GM23248 (cell line): ENCODE measurements at regions not wholly inside any gene's neighbourhood (a gene's known extent, or its start where the extent isn't known, plus 50 kb on each side); places are given as distances from the start of the nearest gene placed in this dataset.

Experiments used
- DNase-seq: peaks from one replicate; pipeline ENCODE4 v3.0.0-alpha.2; 2015
- H2AFZ ChIP-seq: fragments of 200-600 bp; sonication (generic); 2 replicates; pipeline ENCODE4 v1.6.1; 2016; ENCODE audit warnings: antibody characterized with exemption
- H3F3A ChIP-seq: fragments of 200-600 bp; sonication (generic); 2 replicates; pipeline ENCODE4 v1.6.1; 2016; ENCODE audit warnings: mild to moderate bottlenecking, antibody characterized with exemption, mixed run types; ENCODE audit not compliant: insufficient read depth
- H3K27ac ChIP-seq: fragments of 200-600 bp; sonication (generic); 2 replicates; pipeline ENCODE4 v1.5.1; 2016; ENCODE audit warnings: mild to moderate bottlenecking
- H3K27me3 ChIP-seq: fragments of 200-600 bp; sonication (generic); replicated peaks from 2 replicates; pipeline ENCODE4 v1.6.1; 2016; ENCODE audit warnings: mild to moderate bottlenecking; ENCODE audit not compliant: insufficient read depth
- H3K36me3 ChIP-seq: fragments of 200-600 bp; sonication (generic); 2 replicates; pipeline ENCODE4 v1.6.1; 2016; ENCODE audit warnings: low read depth, mild to moderate bottlenecking
- H3K4me1 ChIP-seq: fragments of 200-600 bp; sonication (generic); 2 replicates; pipeline ENCODE4 v1.6.1; 2016; ENCODE audit warnings: mild to moderate bottlenecking; ENCODE audit not compliant: insufficient read depth
- H3K4me2 ChIP-seq: fragments of 200-600 bp; sonication (generic); one replicate; pipeline ENCODE4 v1.6.1; 2016; ENCODE audit warnings: mild to moderate bottlenecking; ENCODE audit not compliant: unreplicated experiment
- H3K4me3 ChIP-seq: fragments of 200-600 bp; sonication (generic); 2 replicates; pipeline ENCODE4 v1.5.1; 2016; ENCODE audit warnings: mild to moderate bottlenecking
- H3K79me2 ChIP-seq: fragments of 200-600 bp; sonication (generic); 2 replicates; pipeline ENCODE4 v1.6.1; 2016; ENCODE audit warnings: mild to moderate bottlenecking; ENCODE audit not compliant: insufficient read depth
- H3K9ac ChIP-seq: fragments of 200-600 bp; sonication (generic); 2 replicates; pipeline ENCODE4 v1.6.1; 2016; ENCODE audit warnings: mild to moderate bottlenecking
- H3K9me2 ChIP-seq: fragments of 200-600 bp; sonication (generic); 2 replicates; pipeline ENCODE4 v1.6.1; 2016; ENCODE audit warnings: mixed run types, mild to moderate bottlenecking, moderate library complexity; ENCODE audit not compliant: insufficient read depth
- H3K9me3 ChIP-seq: fragments of 200-600 bp; sonication (generic); one replicate; pipeline ENCODE4 v1.6.1; 2017; ENCODE audit warnings: low read depth
- H4K20me1 ChIP-seq: fragments of 200-600 bp; sonication (generic); 2 replicates; pipeline ENCODE4 v1.6.0; 2016; ENCODE audit not compliant: insufficient read depth
- EZH2 ChIP-seq: fragments of 200-600 bp; sonication (generic); IDR thresholded peaks from 2 replicates; pipeline ENCODE4 v1.6.1; 2018; ENCODE audit warnings: antibody characterized with exemption, mild to moderate bottlenecking; ENCODE audit not compliant: insufficient read depth, poor library complexity, severe bottlenecking
- EZH2phosphoT487 ChIP-seq: fragments of 200-600 bp; sonication (generic); IDR thresholded peaks from 2 replicates; pipeline ENCODE4 v1.6.1; 2018; ENCODE audit warnings: antibody characterized with exemption, moderate library complexity, mild to moderate bottlenecking, low read depth; ENCODE audit not compliant: insufficient read depth
- WGBS, 2 experiments: methylation state at CpG; one replicate each; pipeline ENCODE4 v1.1.6; 2015 to 2017; ENCODE audit warnings: low lambda C conversion rate in 2 of 2, low coverage in 1 of 2; ENCODE audit errors: missing lambda C conversion rate in 2 of 2; 5-methylcytosine and 5-hydroxymethylcytosine counted together
- in situ Hi-C: fragments of 300-500 bp; cut with MboI; formaldehyde crosslinking; loops from 2 replicates; pipeline ENCODE4 v1.15.0; 2020

GRCh38 chr1:19014765-19015164 lies 58.3 kb upstream of the IFFO2 start:
- no peaks in the 10 kb centered on the region for H3K9me2 ChIP-seq
- no peak overlapping the region for H2AFZ ChIP-seq
- WGBS, 2 experiments = 90 to 93% methylated on average over 7 of the region's 7 CpGs

GRCh38 chr1:19013826-19014548 lies 57.5 kb upstream of the IFFO2 start:
- Histone ChIP-seq H3K9ac (no peak overlapping the region), H3K4me1 (peaks cover 38% of the 10 kb centered on the region), H3K27ac (no peak overlapping the region), H3K27me3 (no peaks in the 10 kb centered on the region), H3K9me3 (no peaks in the 10 kb centered on the region), H2AFZ (no peak overlapping the region), H3K4me2 (no peak overlapping the region), H3K36me3 (no peaks in the 10 kb centered on the region), H3F3A (peaks cover 36% of the 10 kb centered on the region), H3K9me2 (no peaks in the 10 kb centered on the region), H4K20me1 (no peaks in the 10 kb centered on the region), H3K79me2 (no peaks in the 10 kb centered on the region), H3K4me3 (no peak overlapping the region)
- in situ Hi-C loops = no loop called here
- no peak for TF ChIP-seq EZH2phosphoT487
- no peak for TF ChIP-seq EZH2
- no peak for DNase-seq
- WGBS, 2 experiments = 93 to 95% methylated on average over 16 of the region's 16 CpGs

More at GRCh38 chr1:19014765-19015164, 58.3 kb upstream of the IFFO2 start:
- Histone ChIP-seq H3K79me2 (no peaks in the 10 kb centered on the region), H4K20me1 (no peaks in the 10 kb centered on the region), H3K9ac (no peak overlapping the region), H3K9me3 (no peaks in the 10 kb centered on the region), H3K27ac (no peak overlapping the region), H3K36me3 (no peaks in the 10 kb centered on the region), H3K4me1 (peaks cover 30% of the 10 kb centered on the region), H3K4me2 (no peak overlapping the region), H3K4me3 (no peak overlapping the region), H3F3A (peaks cover 31% of the 10 kb centered on the region), H3K27me3 (no peaks in the 10 kb centered on the region)
- TF ChIP-seq EZH2 = no peak
- no peak for TF ChIP-seq EZH2phosphoT487
- in situ Hi-C loops = no loop called here
- no peak for DNase-seq

- no peaks in the 10 kb centered on the region for H3K9me2 ChIP-seq
- no peaks in the 10 kb centered on the region for H3K36me3 ChIP-seq
- peak overlapping the region; percentile 38 for H3K4me2 ChIP-seq
- peaks cover 36% of the 10 kb centered on the region for H3F3A ChIP-seq
- H3K79me2 ChIP-seq = no peaks in the 10 kb centered on the region
- H3K9ac ChIP-seq = peak overlapping the region; percentile 16; the same call in 1 of the 2 replicates
- no peaks in the 10 kb centered on the region for H3K9me3 ChIP-seq
- no peak for TF ChIP-seq EZH2
- TF ChIP-seq EZH2phosphoT487 = no peak
- no peaks in the 10 kb centered on the region for H4K20me1 ChIP-seq
- peaks cover 38% of the 10 kb centered on the region for H3K4me1 ChIP-seq
- no peak overlapping the region for H3K4me3 ChIP-seq
- DNase-seq = no peak
- in situ Hi-C loops = no loop called here
- H3K27ac ChIP-seq = peak overlapping the region; percentile 52
- H3K27me3 ChIP-seq = no peaks in the 10 kb centered on the region
- H2AFZ ChIP-seq = peak overlapping the region; percentile 26; the same call in 1 of the 2 replicates
- WGBS, 2 experiments = 72 to 78% methylated on average over 6 of the region's 6 CpGs
Measured at GRCh38 chr1:19011845-19012231, 55.4 kb upstream of the IFFO2 start.

GRCh38 chr1:19010995-19011844 lies 54.7 kb upstream of the IFFO2 start:
- peaks cover 36% of the 10 kb centered on the region for H3F3A ChIP-seq
- H3K79me2 ChIP-seq = no peaks in the 10 kb centered on the region
- in situ Hi-C loops = no loop called here
- peak overlapping the region; percentile 21; the same call in 1 of the 2 replicates for H3K4me3 ChIP-seq
- peak overlapping the region; percentile 44 for H3K9ac ChIP-seq
- no peaks in the 10 kb centered on the region for H3K36me3 ChIP-seq
- H3K4me1 ChIP-seq = peaks cover 38% of the 10 kb centered on the region
- no peaks in the 10 kb centered on the region for H4K20me1 ChIP-seq
- no peaks in the 10 kb centered on the region for H3K9me2 ChIP-seq
- TF ChIP-seq EZH2 (no peak), EZH2phosphoT487 (no peak)
- H3K27ac ChIP-seq = peak overlapping the region; percentile 81
- H3K27me3 ChIP-seq = no peaks in the 10 kb centered on the region
- H2AFZ ChIP-seq = no peak overlapping the region
- peak overlapping the region; percentile 38 for H3K4me2 ChIP-seq
- WGBS, 2 experiments = 21% methylated on average over 22 of the region's 22 CpGs
- no peaks in the 10 kb centered on the region for H3K9me3 ChIP-seq
- DNase-seq = peak; percentile 99
